Caco-2 (cell line): ENCODE measurements at regions not wholly inside any gene's neighbourhood (a gene's known extent, or its start where the extent isn't known, plus 50 kb on each side); places are given as distances from the start of the nearest gene placed in this dataset.

Experiments
- BruUV-seq: library from RNA; stranded (reverse); fragments of 400-500 nt; replicated peaks from 2 replicates; lab custom pipeline; 2021; lab: Mats Ljungman, UMichigan
- CTCF ChIA-PET: fragments of 300-600 bp; sonication (Branson Sonifier 250); formaldehyde crosslinking; loops from one replicate; lab custom pipeline; 2022; ENCODE audit warnings: antibody characterized with exemption; lab: Charles Lee
- POLR2A ChIA-PET: fragments of 300-600 bp; sonication (Branson Sonifier 250); formaldehyde crosslinking; loops from one replicate; lab custom pipeline; 2022; ENCODE audit warnings: antibody characterized with exemption; lab: Charles Lee
- DNase-seq, 2 experiments: peaks; one replicate each; pipeline versions ENCODE4 v3.0.0 to v3.0.0-alpha.2; 2020 to 2022
- H3K27me3 ChIP-seq: replicated peaks from 2 replicates; pipeline ENCODE4 v1.6.0; 2011; ENCODE audit warnings: low read length; ENCODE audit not compliant: control insufficient read depth, insufficient read depth
- H3K36me3 ChIP-seq: 2 replicates; pipeline ENCODE4 v1.5.1; 2011; ENCODE audit warnings: low read length; ENCODE audit not compliant: control insufficient read depth, insufficient read depth
- H3K4me1 ChIP-seq: fragments of 250-450 bp; sonication (Bioruptor Pico); 2 replicates; pipeline ENCODE4 v1.5.1; 2020; ENCODE audit warnings: mild to moderate bottlenecking
- H3K4me3 ChIP-seq: 2 replicates; pipeline ENCODE4 v1.5.1; 2011; ENCODE audit warnings: low read depth, mild to moderate bottlenecking, control low read depth, low read length
- H3K9me3 ChIP-seq: fragments of 250-450 bp; sonication (Bioruptor Pico); 2 replicates; pipeline ENCODE4 v1.5.1; 2020; ENCODE audit warnings: mild to moderate bottlenecking, moderate library complexity
- H3K27ac Mint-ChIP-seq: one replicate; pipeline ENCODE4 v1.8.0; 2022; ENCODE audit warnings: mixed read lengths; ENCODE audit not compliant: unreplicated experiment
- H3K27me3 Mint-ChIP-seq: one replicate; pipeline ENCODE4 v1.8.0; 2022; ENCODE audit warnings: mixed read lengths; ENCODE audit not compliant: insufficient read depth, unreplicated experiment
- H3K36me3 Mint-ChIP-seq: one replicate; pipeline ENCODE4 v1.8.0; 2022; ENCODE audit warnings: mild to moderate bottlenecking, mixed read lengths; ENCODE audit not compliant: insufficient read depth, unreplicated experiment
- H3K4me1 Mint-ChIP-seq: one replicate; pipeline ENCODE4 v1.8.0; 2022; ENCODE audit warnings: low read depth, mixed read lengths; ENCODE audit not compliant: unreplicated experiment
- H3K4me3 Mint-ChIP-seq: one replicate; pipeline ENCODE4 v1.8.0; 2022; ENCODE audit warnings: mild to moderate bottlenecking, moderate library complexity, mixed read lengths; ENCODE audit not compliant: unreplicated experiment
- H3K9me3 Mint-ChIP-seq: one replicate; pipeline ENCODE4 v1.8.0; 2022; ENCODE audit warnings: mixed read lengths; ENCODE audit not compliant: unreplicated experiment
- CTCF ChIP-seq, 2 experiments: fragments of 200-600 bp in 1 of 2; IDR thresholded peaks; 1 replicate in 1 of 2; 2 replicates in 1 of 2; pipeline versions ENCODE4 v1.5.1 to v1.8.0; 2011 to 2022; ENCODE audit warnings: antibody characterized with exemption in 1 of 2, control low read depth in 1 of 2, inconsistent platforms in 1 of 2, low read depth in 1 of 2, low read length in 1 of 2, mild to moderate bottlenecking in 1 of 2, moderate library complexity in 1 of 2; ENCODE audit not compliant: insufficient read depth in 1 of 2, severe bottlenecking in 1 of 2, unreplicated experiment in 1 of 2
- intact Hi-C: fragments of 100-400 bp; cut with micrococcal nuclease; formaldehyde crosslinking; loops from one replicate; pipeline ENCODE4 v1.10.0; 2022; ENCODE audit not compliant: unreplicated experiment

GRCh38 chr12:102551186-102551585, 70.8 kb upstream of the IGF1 start:
- intact Hi-C loops = no loop called here
- no TSS peak for BruUV-seq
- Histone ChIP-seq H3K27me3 (no peaks in the 10 kb centered on the region), H3K4me3 (no peak overlapping the region), H3K36me3 (no peaks in the 10 kb centered on the region), H3K9me3 (no peaks in the 10 kb centered on the region), H3K4me1 (peaks cover 5% of the 10 kb centered on the region; the same call in 1 of the 2 replicates)
- no peaks in the 10 kb centered on the region for H3K36me3 Mint-ChIP-seq
- H3K4me3 Mint-ChIP-seq = no peak overlapping the region
- no peak for TF ChIP-seq CTCF (IDR thresholded peaks at IDR 0.05; ENCODE audit: insufficient read depth in 1 of 2, low read depth in 1 of 2, low read length in 1 of 2, severe bottlenecking in 1 of 2, unreplicated experiment in 1 of 2)
- no peaks in the 10 kb centered on the region for H3K9me3 Mint-ChIP-seq
- H3K27me3 Mint-ChIP-seq = no peaks in the 10 kb centered on the region
- no peak for DNase-seq
- H3K4me1 Mint-ChIP-seq = no peaks in the 10 kb centered on the region
- CTCF ChIA-PET = no interaction called here
- no peak overlapping the region for H3K27ac Mint-ChIP-seq
- POLR2A ChIA-PET = no interaction called here

GRCh38 chr12:102549691-102550090, 69.3 kb upstream of the IGF1 start:
- peaks cover 5% of the 10 kb centered on the region; the same call in 1 of the 2 replicates for H3K4me1 ChIP-seq
- intact Hi-C loops = no loop called here
- DNase-seq = no peak
- H3K27ac Mint-ChIP-seq = no peak overlapping the region
- H3K4me3 Mint-ChIP-seq = no peak overlapping the region
- POLR2A ChIA-PET = no interaction called here
- H3K4me1 Mint-ChIP-seq = no peaks in the 10 kb centered on the region
- H3K36me3 Mint-ChIP-seq = no peaks in the 10 kb centered on the region
- H3K4me3 ChIP-seq = no peak overlapping the region
- no peaks in the 10 kb centered on the region for H3K9me3 ChIP-seq
- CTCF ChIA-PET = no interaction called here
- no peaks in the 10 kb centered on the region for H3K9me3 Mint-ChIP-seq
- no peaks in the 10 kb centered on the region for H3K36me3 ChIP-seq
- H3K27me3 Mint-ChIP-seq = no peaks in the 10 kb centered on the region
- H3K27me3 ChIP-seq = no peaks in the 10 kb centered on the region
- TF ChIP-seq CTCF (IDR thresholded peaks at IDR 0.05; ENCODE audit: insufficient read depth in 1 of 2, low read depth in 1 of 2, low read length in 1 of 2, severe bottlenecking in 1 of 2, unreplicated experiment in 1 of 2) = no peak
- no TSS peak for BruUV-seq

- no peaks in the 10 kb centered on the region for H3K27me3 Mint-ChIP-seq
- no TSS peak for BruUV-seq
- intact Hi-C loops = no loop called here
- H3K4me1 ChIP-seq = peaks cover 5% of the 10 kb centered on the region; the same call in 1 of the 2 replicates
- no peaks in the 10 kb centered on the region for H3K9me3 Mint-ChIP-seq
- no peaks in the 10 kb centered on the region for H3K27me3 ChIP-seq
- H3K36me3 ChIP-seq = no peaks in the 10 kb centered on the region
- H3K4me3 ChIP-seq = no peak overlapping the region
- H3K4me1 Mint-ChIP-seq = no peaks in the 10 kb centered on the region
- H3K4me3 Mint-ChIP-seq = no peak overlapping the region
- no peaks in the 10 kb centered on the region for H3K9me3 ChIP-seq
- POLR2A ChIA-PET = no interaction called here
- no peak for TF ChIP-seq CTCF (IDR thresholded peaks at IDR 0.05; ENCODE audit: insufficient read depth in 1 of 2, low read depth in 1 of 2, low read length in 1 of 2, severe bottlenecking in 1 of 2, unreplicated experiment in 1 of 2)
- no peak overlapping the region for H3K27ac Mint-ChIP-seq
- CTCF ChIA-PET = no interaction called here
- no peak for DNase-seq
- H3K36me3 Mint-ChIP-seq = no peaks in the 10 kb centered on the region
Observed at GRCh38 chr12:102548543-102548942, 68.2 kb upstream of the IGF1 start.
